NCI-H2107 treated with DMSO at 0.1 percent for 48 hours (cell line): ENCODE measurements at regions not wholly inside any gene's neighbourhood (a gene's known extent, or its start where the extent isn't known, plus 50 kb on each side); places are given as distances from the start of the nearest gene placed in this dataset.
A peak's percentile ranks its signal among the peaks of the same experiment; 100 is the strongest.

Experiments used
- DNase-seq: peaks from one replicate; lab custom pipeline; 2025; ENCODE audit not compliant: unreplicated experiment; lab: John Stamatoyannopoulos, UW

DNA sequence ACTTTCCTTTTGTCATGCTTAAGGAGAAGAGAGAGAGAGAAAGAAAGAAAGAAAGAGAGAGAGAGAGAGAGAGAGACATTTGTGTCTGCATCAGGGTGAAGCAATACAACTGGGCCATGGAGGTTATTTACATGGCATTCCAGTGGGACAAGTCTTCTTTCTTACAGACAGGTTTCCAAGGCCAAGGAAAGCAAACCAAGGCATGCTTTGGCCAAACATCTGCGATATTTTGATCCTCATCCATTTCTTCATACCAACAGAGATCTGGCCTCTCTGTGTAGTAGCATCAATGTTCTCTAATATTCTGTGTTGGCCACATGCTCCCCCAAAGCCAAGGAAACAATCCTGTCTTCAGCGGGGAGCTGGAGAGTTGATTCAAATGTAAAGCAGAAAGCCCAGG, 292.1 kb downstream of the SETD4 start:
- DNase-seq = no peak

DNA sequence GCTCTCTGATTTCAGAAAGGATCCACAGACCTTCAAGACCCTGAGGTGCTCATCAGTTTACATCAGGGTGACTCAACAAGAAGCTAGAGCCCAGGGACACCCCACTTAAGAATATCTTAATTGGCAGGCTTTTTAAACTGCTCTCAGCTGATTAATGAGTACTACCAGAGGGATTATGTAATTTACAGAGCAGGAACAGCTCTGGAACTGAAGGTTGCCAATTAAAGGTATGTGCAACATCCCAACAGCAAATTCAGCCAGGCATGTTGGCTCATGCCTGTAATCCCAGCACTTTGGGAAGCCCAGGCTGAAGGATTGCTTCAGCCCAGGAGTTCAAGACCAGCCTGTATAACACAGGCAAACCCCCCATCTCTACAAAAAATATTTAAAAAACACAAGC, 295.7 kb downstream of the SETD4 start:
- no peak for DNase-seq

DNA sequence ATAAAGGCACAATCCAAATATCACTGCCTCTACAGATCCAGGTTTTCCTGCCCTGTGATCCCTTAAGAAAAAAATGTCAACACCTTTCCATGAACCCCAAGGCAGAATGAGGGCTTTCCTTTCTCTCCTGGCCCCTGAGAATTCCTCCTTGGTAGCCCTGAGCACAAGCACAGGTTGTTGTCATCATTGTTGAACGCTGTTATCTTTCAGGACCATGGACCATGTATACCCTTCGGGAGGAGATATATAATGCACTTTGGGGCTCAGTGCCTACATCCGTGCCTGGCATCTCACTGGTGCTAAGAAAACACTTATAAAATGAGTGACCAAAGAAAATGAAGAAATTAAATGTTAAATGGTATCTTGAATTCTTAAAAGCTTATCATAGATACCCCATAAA, 296.2 kb downstream of the SETD4 start:
- DNase-seq = no peak

DNA sequence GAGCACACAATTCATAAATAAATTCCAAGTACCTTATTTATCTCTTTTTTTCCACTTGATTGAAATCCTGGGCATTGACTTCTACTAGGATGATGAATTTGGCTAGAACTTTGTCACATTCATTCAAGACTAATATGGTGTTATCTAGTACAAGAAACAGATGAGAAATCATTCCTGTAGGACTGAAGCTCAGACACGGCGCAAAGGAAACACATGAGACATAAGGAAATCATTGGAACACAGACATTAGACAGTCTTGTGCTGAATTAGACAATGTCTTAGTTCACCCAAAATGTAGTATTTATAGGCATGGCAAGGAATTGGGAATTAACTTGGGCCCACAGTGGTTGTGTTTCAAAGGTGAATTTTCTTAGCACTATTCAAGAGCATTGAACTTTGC, 305.7 kb downstream of the SETD4 start:
- no peak for DNase-seq

DNA sequence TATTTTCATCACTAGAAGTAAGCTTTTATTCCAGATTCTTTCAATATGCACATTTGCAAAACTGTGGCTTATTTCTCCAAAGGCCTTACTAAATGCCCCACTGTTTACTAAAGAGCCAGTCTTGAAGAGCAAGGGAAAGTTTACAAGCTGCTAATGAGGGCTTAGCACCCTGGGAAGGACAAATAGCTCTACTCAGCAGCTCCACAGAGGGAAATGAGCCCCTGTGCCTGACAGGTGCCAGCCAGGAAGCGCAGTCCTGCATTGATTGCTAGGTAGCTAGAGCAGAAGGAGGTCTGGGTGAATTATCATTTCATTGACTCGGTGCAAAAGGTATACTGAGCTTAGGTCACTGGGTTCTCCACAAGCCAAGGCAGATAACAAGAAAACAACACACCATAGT, 307.0 kb downstream of the SETD4 start:
- no peak for DNase-seq

DNA sequence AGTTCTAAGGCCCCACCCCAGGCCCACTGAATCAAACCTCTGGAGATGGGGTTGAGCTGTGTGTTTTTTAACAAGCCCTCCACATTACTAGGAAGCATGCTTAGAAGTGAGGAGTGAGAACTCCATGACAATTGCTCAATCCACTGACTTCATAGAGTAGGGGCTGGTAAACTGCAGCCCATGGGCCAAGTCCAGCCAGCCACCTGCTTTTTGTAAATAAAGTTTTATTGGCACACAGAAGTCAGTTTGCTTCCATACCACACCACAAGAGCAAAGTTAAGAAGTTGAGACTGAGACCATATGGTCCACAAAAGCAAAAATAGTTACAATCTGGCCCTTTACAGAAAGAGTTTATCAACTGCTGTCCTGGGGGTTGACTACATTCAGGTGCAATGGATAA, 309.2 kb downstream of the SETD4 start:
- DNase-seq = no peak

DNA sequence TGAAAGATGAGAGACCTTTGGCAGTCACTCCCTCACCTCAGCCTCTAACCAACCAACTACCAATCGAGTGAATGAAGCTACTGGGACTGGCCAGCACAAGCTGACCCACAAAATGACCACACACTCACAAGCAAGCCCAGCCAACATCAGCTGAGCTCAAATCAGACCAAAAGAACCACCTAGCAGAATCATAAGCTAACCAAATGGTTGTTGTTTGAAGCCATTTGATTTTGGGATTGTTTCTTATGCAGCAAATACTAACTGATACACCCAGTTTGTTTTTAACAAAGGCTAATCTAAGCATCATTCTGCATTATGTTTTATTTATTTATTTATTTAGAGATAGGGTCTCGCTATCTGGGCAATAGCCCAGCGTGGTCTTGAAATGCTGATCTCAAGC, 310.4 kb downstream of the SETD4 start:
- no peak for DNase-seq

DNA sequence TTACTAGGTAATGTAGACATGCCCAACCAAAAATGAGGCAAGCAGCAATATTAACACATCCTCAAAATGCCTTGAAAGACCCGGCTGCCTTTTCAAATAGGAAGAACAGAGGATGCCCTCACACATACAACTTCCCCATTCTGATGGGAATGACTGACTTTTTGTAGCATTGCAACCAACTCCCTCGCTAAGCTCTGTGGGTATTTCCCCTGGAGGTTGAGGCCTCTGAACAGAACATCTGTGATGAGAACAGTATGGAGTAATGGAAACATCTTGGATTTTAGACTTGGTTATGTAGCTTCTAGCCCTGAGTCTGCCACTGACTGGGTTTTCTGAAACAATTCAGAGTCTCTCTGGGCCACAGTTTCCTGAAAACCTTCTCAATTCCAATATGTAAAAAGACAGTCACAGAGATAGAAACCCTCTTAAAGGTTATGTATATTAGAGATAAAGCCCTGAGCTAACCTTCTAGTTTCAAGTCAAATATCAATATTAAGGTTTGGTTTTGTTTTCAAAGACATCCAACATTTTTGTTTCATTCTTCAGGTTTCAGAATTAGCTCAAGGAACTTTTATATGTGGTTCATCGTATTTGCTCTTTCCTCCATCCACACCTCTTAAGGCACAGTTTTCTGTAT, 311.5 kb downstream of the SETD4 start:
- DNase-seq = no peak

DNA sequence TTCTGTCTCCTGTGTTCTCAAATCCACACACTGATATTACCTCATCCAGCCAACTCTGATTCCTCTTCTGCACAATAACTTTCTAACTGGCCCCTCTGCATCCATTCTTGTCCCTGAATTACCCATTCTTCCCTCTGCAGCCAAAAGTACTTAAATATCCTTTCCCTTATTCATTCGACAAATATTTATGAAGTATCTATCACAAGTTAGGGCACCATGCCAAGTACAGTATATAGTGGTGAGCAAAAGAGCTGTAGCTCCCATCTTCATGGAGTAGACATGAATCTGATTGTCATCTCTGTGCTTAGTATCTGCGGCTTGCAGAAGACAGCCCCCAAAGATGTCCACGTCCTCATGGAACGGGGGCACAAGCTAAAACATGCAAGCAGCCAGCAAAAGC, 316.8 kb downstream of the SETD4 start:
- no peak for DNase-seq

DNA sequence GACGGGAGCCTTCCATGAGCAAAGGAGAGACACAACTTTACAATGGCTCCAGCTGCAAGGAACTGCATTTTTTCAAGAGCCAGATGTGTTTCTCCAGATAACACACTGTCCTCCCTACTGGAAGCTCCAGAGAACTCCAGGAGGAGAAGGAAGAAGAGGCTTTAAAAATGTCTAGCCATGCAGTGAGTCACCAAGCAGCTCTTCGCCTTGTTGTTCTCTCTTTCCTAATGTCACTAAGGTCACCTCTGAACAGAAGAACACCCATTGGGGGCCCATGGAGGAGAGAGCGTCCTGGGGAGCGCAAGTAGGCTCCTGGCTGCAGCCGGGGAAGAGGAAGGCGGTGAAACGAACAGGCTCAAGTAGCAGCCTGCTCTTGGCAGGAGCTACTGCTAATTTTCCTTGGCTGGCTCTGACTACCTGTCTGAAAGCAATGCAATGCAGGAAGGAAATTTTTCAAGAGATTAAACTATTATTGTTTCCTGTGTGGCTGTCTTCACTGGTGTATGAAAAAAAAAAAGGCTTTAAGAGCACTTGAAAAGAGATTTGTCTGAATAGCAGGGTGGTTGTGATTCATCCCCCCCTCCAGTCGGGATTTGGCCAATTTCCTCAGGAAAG, 321.9 kb downstream of the SETD4 start:
- peak; percentile 39 for DNase-seq

DNA sequence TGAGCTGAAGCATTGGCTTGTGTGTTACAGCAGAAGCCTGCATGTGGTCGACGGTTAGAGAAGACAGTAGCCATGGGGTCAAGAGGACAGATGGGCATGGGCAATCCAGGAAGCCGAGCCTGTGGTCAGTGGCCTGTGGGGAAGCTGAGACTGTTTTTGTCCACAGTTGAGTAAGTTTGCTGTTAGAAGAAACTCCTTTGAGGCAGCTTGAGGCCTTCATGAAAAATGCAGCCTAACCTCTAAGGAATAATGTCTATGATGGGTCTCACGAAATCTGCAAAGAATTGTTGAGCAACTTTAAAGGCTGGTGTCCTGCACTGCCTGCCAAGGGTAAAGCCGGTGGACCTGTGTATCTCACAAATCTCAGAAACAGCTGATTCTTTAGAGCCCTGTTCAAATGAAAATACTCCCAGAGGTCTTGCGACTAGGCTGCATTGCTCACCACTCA, 322.4 kb downstream of the SETD4 start:
- no peak for DNase-seq

DNA sequence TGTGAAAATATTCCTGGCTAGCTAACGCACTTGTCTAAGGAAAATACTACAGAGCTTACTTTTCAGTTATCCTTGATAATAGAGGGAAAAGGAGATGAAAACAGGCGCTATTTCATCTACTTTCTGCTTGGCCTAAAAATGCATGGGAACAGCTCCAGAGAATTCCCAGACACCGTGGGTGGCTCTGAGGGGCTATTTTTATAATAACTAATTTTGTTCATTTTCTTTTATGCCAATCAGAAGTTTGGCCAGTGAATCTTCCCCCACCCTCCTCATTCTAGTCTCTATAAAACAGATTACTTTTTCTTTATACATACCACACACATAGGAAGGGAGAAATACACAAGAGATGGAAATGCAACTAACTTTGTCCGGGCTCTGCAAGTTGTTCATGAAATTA, 322.9 kb downstream of the SETD4 start:
- no peak for DNase-seq

DNA sequence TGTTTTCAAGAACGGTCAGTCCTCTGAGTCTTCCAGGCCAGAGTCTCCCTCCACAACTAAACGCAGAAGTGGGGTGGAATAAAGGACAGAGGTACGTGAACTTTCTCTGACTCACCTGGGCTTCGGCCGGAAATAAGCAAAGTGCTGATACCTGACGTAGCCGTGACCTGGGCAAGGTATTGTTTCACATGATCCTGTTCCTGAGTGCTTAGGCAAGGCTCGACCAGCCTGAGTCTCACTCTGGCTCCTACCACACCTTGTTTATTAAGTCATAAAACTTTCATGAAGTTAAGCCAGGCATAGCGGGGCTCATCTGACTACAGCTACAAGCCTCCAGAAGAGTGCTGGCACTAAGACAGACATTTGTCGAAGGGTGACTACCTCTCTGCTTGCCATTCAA, 327.5 kb downstream of the SETD4 start:
- no peak for DNase-seq

DNA sequence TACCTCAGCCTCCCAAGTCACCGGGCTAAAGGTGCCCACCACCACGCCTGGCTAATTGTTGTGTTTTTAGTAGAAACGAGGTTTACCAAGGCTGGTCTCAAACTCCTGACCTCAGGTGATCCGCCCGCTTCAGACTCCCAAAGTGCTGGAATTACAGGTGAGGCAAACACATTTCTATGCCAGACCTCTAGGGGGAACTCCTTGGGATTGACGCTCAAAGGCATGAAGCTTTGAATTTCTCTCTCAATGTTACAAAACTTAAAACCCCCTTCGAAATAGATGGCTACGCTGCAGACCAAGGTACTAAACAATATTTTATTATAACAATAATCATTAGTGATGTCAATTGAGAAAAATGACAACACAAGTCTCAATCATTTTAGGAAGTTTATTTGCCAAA, 330.0 kb downstream of the SETD4 start:
- DNase-seq = no peak

DNA sequence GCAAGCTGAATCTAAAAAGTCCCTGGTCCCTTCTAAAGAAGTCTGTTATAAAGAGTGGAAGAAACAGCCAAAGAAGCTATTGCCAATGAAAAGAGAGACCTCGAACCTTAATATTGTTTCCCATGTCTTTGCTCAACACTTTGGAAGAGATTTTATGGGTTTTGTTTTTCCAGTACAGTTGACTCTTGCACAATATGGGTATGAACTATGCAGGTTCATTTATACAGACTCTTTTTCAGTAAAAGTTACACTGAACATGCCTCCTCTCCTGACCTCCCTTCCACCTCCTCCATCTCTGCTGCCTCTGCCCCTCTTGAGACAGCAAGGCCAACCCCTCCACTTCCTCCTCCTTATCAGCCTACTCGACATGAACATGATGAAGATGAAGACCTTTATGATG, 332.5 kb downstream of the SETD4 start:
- no peak for DNase-seq

DNA sequence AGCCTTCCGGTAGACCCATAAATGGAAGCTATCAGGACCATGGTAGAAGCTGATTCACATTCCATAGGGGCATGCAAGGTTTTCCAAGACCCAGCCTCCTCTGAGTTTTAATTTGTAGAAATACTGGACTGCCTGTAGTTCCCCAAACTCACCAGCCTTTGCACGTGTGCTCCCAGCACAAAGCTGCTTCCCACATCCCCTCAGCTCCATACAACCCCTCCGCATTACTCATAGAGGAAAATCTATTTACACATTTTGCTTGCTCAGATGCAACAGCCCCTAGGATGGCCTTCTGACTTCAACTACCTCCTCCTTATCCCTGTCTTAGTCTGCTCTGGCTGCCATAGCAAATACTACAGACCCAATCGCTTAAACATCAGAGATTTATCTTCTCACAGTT, 336.2 kb downstream of the SETD4 start:
- no peak for DNase-seq

DNA sequence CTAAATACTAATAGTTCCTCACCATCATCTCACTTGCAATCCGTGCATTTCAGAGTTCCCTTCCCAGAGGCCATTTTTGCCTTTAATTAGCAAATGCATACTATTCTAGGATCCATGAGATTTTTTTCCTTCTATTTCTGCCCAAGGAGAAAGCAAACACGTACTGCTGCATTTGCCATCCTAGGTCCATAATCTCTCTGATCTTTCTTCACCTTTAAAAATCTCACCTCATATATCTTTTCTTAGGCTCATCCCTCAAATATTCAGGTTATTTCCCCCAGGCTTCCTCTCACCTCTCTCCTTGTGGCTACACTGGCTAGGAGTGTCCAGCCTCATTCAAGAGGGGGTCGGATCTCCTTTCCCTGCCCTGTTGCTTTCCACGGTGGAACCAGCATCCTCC, 338.6 kb downstream of the SETD4 start:
- no peak for DNase-seq

DNA sequence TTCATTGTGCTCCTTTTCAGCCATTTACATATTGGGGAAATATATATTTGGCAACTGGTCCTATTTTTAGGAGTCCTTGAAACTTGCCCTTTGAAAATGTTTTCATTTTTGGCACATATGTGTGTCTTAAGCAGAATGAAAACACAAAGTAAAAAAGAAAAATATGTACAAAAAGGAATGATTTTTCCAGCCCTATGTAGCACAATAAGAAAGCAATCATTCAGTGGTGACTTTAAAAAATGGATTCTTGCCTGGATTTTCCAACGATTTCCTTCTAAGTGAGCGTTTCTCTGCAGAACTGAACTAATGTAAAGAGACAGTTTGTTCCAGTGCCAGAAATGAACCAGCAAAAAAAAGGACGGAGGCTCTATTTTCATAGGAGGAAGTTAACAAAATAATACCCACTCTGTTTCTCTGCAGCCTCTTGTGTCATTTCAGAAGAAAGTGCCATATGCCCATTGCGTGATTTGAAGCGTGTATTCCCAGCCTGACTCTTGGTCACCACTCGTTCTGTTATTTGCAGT, 340.1 kb downstream of the SETD4 start:
- DNase-seq = no peak

DNA sequence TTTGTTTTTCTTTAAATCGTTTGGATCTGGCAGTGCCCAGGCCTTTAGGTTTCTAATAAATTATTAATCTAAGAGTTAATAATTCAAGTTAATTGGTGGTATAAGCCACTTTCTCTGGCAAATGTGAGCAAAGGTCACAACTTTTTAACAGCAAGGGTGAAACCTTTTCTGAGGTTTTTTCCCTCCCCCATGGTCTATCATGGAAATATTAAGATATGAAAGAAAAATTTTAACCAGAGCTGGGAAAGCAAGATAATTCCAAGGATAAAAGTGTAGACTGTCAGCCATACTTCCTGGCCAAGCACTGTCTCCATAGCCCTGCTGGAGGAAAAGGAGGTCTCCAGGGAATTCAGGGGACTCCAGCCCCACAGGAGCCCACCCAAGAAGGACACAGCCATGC, 341.2 kb downstream of the SETD4 start:
- no peak for DNase-seq

DNA sequence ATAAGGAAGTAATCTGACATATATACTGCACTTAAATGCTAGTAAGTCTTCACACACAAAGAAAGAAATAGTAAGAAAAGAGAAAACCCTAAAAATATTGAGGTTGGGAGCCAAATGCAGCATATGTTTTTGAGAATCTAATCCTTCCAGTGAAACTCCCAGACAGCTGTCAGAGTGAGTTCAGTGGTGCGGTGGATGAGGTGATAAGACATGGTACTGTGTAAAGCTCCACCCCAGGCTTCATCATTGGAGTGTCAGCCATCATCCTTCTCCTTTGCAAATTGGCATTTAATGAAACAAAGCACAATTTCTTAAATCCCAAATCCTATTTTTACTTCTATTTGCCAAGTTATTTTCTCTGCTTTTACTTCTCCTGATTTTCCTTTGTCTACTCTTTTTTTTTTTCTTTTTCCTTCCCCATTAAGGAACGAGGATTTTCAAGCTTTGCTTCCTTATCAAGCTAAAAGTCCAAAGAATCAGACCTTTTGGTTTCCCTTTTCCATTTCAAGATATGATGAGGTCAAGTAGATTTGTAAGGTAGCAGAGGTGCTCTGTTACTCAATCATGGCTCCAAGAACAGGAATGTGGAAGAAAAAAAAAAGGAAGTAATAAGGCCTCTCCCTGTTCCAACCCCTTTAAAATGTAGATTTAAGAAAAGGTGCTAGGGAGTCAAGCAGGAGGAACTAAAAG, 343.3 kb downstream of the SETD4 start:
- no peak for DNase-seq

DNA sequence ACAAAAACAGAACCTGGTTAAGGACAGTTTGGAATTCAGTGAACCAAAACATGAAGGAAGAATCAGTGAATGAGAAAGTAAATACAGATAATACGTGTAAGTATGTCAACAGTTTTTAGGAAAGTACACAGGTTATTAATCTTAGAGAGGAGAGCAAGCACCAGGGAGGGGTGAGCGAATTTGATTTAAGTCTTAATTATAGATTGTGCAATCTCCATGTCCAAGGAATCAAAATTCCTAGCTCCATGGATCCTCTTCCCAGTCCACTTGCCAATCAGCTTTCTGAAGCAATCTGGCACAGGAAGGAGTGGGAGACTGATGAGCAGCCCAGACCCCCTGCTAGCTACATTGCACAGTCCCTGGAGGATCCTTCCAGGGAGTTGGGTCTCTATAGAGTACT, 346.4 kb downstream of the SETD4 start:
- DNase-seq = no peak

DNA sequence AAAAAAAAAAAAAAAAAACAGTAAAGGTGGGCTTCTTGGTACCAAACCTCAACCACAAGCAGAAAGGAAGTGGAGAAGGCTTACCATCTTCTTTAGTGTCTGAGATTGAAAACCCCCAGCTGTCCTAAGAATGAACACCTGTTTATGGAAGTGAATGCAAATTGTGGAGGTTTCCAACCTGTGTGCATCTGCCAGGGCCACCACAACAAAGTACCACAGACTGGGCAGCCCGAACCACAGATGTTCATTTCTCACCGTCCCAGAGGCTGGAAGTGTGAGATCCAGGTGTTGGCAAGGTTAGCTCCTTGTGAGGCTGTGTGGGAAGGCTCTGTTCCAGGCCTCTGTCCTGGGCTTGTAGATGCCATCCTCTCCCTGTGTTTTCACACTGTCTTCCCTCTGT, 348.7 kb downstream of the SETD4 start:
- no peak for DNase-seq
